ENCODE measurements at regions not wholly inside any gene's neighbourhood (a gene's known extent, or its start where the extent isn't known, plus 50 kb on each side); places are given as distances from the start of the nearest gene placed in this dataset.

GRCh38 chr7:88460650-88461049, 154.0 kb upstream of the STEAP4 start:
- no peak for DNase-seq
- Histone ChIP-seq H3K36me3 (no peaks in the 10 kb centered on the region), H3K27ac (no peak overlapping the region), H3K9me3 (no peaks in the 10 kb centered on the region), H3K9ac (ENCODE audit: low read depth in 2 of 2, low read length in 2 of 2) (no peak overlapping the region), H3K27me3 (no peaks in the 10 kb centered on the region), H3K4me3 (no peak overlapping the region), H3K4me1 (no peaks in the 10 kb centered on the region)
- no peak for TF ChIP-seq CTCF (IDR thresholded peaks at IDR 0.05)
- intact Hi-C loops (cut with DNase I) = no loop called here

GRCh38 chr7:88458946-88459345, 152.3 kb upstream of the STEAP4 start:
- no peak overlapping the region for H3K27ac ChIP-seq
- no peaks in the 10 kb centered on the region for H3K36me3 ChIP-seq

GRCh38 chr7:88458279-88458678, 151.6 kb upstream of the STEAP4 start:
- TF ChIP-seq CTCF (IDR thresholded peaks at IDR 0.05) = no peak
- Histone ChIP-seq H3K27ac (no peak overlapping the region), H3K4me1 (no peaks in the 10 kb centered on the region), H3K9me3 (no peaks in the 10 kb centered on the region), H3K36me3 (no peaks in the 10 kb centered on the region), H3K27me3 (no peaks in the 10 kb centered on the region), H3K9ac (ENCODE audit: low read depth in 2 of 2, low read length in 2 of 2) (no peak overlapping the region), H3K4me3 (no peak overlapping the region)
- DNase-seq = no peak
- intact Hi-C loops (cut with DNase I) = no loop called here

More at GRCh38 chr7:88458946-88459345, 152.3 kb upstream of the STEAP4 start:
- no peaks in the 10 kb centered on the region for H3K27me3 ChIP-seq
- no peak overlapping the region for H3K9ac ChIP-seq (ENCODE audit: low read depth in 2 of 2, low read length in 2 of 2)
- DNase-seq = no peak
- no peaks in the 10 kb centered on the region for H3K4me1 ChIP-seq
- TF ChIP-seq CTCF (IDR thresholded peaks at IDR 0.05) = no peak
- H3K9me3 ChIP-seq = no peaks in the 10 kb centered on the region
- intact Hi-C loops (cut with DNase I) = no loop called here
- no peak overlapping the region for H3K4me3 ChIP-seq

GRCh38 chr7:88457320-88457719, 150.6 kb upstream of the STEAP4 start:
- H3K4me3 ChIP-seq = no peak overlapping the region
- H3K27ac ChIP-seq = no peak overlapping the region
- DNase-seq = no peak
- no peaks in the 10 kb centered on the region for H3K4me1 ChIP-seq
- no peaks in the 10 kb centered on the region for H3K9me3 ChIP-seq
- no peaks in the 10 kb centered on the region for H3K36me3 ChIP-seq
- no peak overlapping the region for H3K9ac ChIP-seq (ENCODE audit: low read depth in 2 of 2, low read length in 2 of 2)
- H3K27me3 ChIP-seq = no peaks in the 10 kb centered on the region
- no peak for TF ChIP-seq CTCF (IDR thresholded peaks at IDR 0.05)
- intact Hi-C loops (cut with DNase I) = no loop called here

GRCh38 chr7:88456490-88456889, 149.8 kb upstream of the STEAP4 start:
- Histone ChIP-seq H3K9ac (ENCODE audit: low read depth in 2 of 2, low read length in 2 of 2) (no peak overlapping the region), H3K27ac (peak overlapping the region; percentile 26), H3K4me1 (no peaks in the 10 kb centered on the region), H3K4me3 (no peak overlapping the region), H3K9me3 (no peaks in the 10 kb centered on the region), H3K27me3 (no peaks in the 10 kb centered on the region), H3K36me3 (no peaks in the 10 kb centered on the region)
- TF ChIP-seq CTCF (IDR thresholded peaks at IDR 0.05) = no peak
- intact Hi-C loops (cut with DNase I) = no loop called here
- DNase-seq = peak; percentile 24

GRCh38 chr7:88455696-88456095, 149.0 kb upstream of the STEAP4 start:
- H3K4me1 ChIP-seq = no peaks in the 10 kb centered on the region
- no peaks in the 10 kb centered on the region for H3K36me3 ChIP-seq
- no peak overlapping the region for H3K9ac ChIP-seq (ENCODE audit: low read depth in 2 of 2, low read length in 2 of 2)
- H3K27ac ChIP-seq = no peak overlapping the region
- intact Hi-C loops (cut with DNase I) = no loop called here
- TF ChIP-seq CTCF (IDR thresholded peaks at IDR 0.05) = no peak
- DNase-seq = no peak
- no peaks in the 10 kb centered on the region for H3K9me3 ChIP-seq
- no peak overlapping the region for H3K4me3 ChIP-seq
- no peaks in the 10 kb centered on the region for H3K27me3 ChIP-seq
